ENCODE measurements at regions not wholly inside any gene's neighbourhood (a gene's known extent, or its start where the extent isn't known, plus 50 kb on each side); places are given as distances from the start of the nearest gene placed in this dataset.
A peak's percentile ranks its signal among the peaks of the same experiment; 100 is the strongest.
"Not testable (repeated sequence)": the region's sequence is repeated elsewhere in the genome, so short reads cannot be mapped to it uniquely, and the experiment has no call there.

DNA sequence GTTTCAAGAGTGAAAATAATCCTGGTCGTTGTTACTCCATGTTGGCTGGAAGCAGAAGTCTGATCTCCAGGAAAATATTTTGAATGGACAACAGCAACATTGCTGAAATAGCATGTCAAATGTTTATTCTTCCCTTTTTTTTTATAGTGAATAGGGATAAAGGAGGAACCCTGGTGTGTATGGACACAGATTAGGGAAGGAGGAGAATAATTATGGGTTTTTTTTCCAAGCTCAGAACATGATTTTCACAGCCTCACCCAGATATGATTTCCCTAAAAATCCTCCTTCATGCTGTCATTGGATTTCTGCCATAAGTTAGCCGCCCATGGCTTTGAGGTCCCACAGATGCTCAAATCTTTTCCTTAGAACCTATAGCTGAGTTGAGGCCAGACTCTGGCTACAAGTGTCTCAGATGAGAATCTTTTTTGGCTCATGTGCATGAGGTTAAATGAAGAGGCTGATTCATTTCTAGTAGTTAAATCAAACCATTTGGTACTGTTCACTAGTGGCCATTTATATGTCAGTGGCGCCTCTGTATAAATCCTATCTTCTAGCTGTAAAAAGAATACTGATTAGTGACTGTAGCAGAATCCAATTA, 65.5 kb upstream of the LIFR start:
- Histone ChIP-seq H3K36me3 (no peaks in the 10 kb centered on the region), H3K4me3 (no peak overlapping the region), H3K9me3 (no peaks in the 10 kb centered on the region), H3K27ac (no peak overlapping the region), H3K4me1 (no peaks in the 10 kb centered on the region), H3K27me3 (no peaks in the 10 kb centered on the region)
- ATAC-seq: peak in 1 of 4 donors; percentile 18
- WGBS, 2 donors: 79 to 82% methylated on average over 3 of the region's 3 CpGs
- intact Hi-C loops (cut with DNase I): no loop called here
- no peak for DNase-seq
- no peak for TF ChIP-seq CTCF (IDR thresholded peaks at IDR 0.05)
- no peak for FAIRE-seq

GRCh38 chr5:38622723-38623129, 66.3 kb upstream of the LIFR start:
- Histone ChIP-seq H3K27me3 (no peaks in the 10 kb centered on the region), H3K4me1 (no peaks in the 10 kb centered on the region), H3K4me3 (no peak overlapping the region), H3K36me3 (no peaks in the 10 kb centered on the region), H3K27ac (no peak overlapping the region), H3K9me3 (no peaks in the 10 kb centered on the region)
- intact Hi-C loops (cut with DNase I): no loop called here
- FAIRE-seq: no peak
- no peak for TF ChIP-seq CTCF (IDR thresholded peaks at IDR 0.05)
- WGBS, 2 donors: 54 to 70% methylated on average over 3 of the region's 3 CpGs
- DNase-seq: peak in 1 of 6 donors; percentile 13
- peak in 2 of 4 donors; percentile 35 to 82 for ATAC-seq

- H3K27ac ChIP-seq; FAIRE-seq; H3K9me3 ChIP-seq; intact Hi-C loops (cut with DNase I); ATAC-seq; H3K36me3 ChIP-seq; H3K4me1 ChIP-seq; DNase-seq; H3K27me3 ChIP-seq; H3K4me3 ChIP-seq: not testable (repeated sequence)
- 96 to 98% methylated on average over 12 of the region's 12 CpGs for WGBS, 2 donors
Measured at GRCh38 chr5:38624541-38624940, 68.1 kb upstream of the LIFR start.

DNA sequence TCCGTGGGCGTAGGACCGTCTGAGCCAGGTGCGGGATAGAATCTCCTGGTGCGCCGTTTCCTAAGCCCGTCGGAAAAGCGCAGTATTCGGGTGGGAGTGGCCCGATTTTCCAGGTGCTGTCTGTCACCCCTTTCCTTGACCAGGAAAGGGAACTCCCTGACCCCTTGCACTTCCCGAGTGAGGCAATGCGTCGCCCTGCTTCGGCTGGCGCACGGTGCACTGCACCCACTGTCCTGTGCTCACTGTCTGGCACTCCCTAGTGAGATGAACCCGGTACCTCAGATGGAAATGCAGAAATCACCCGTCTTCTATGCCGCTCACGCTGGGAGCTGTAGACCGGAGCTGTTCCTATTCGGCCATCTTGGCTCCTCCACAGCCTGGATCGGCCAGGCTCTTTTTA, 74.9 kb upstream of the LIFR start:
- ATAC-seq; DNase-seq; H3K27me3 ChIP-seq; H3K4me3 ChIP-seq; FAIRE-seq; H3K9me3 ChIP-seq; intact Hi-C loops (cut with DNase I); H3K36me3 ChIP-seq; H3K27ac ChIP-seq: not testable (repeated sequence)
- WGBS, 2 donors: 94% methylated on average over 24 of the region's 24 CpGs
- H3K4me1 ChIP-seq: peaks cover 4 to 18% (median 15%) of the 10 kb centered on the region in 3 donors

- intact Hi-C loops (cut with DNase I): no loop called here
- Histone ChIP-seq H3K4me1 (peaks cover 25 to 36% (median 31%) of the 10 kb centered on the region in 3 donors), H3K36me3 (no peaks in the 10 kb centered on the region), H3K27ac (peak overlapping the region in 2 of 4 donors; percentile 36 to 62), H3K27me3 (no peaks in the 10 kb centered on the region), H3K9me3 (no peaks in the 10 kb centered on the region), H3K4me3 (no peak overlapping the region)
- WGBS, 2 donors: 42 to 49% methylated on average over 4 of the region's 4 CpGs
- ATAC-seq: peak; percentile 15 to 53 (median 35)
- no peak for FAIRE-seq
- TF ChIP-seq CTCF (IDR thresholded peaks at IDR 0.05): no peak
- no peak for DNase-seq
Measured at GRCh38 chr5:38634568-38635369, 78.3 kb upstream of the LIFR start.

GRCh38 chr5:38636626-38637025, 80.2 kb upstream of the LIFR start:
- peak overlapping the region in 2 of 4 donors; percentile 46 to 51 for H3K27ac ChIP-seq
- H3K4me1 ChIP-seq: peaks cover 31 to 45% (median 39%) of the 10 kb centered on the region in 3 donors
- DNase-seq (peak in 4 of 6 donors; percentile 64 to 78 (median 72)), ATAC-seq (peak; percentile 78 to 92 (median 90)), FAIRE-seq (no peak)
- H3K4me3 ChIP-seq: no peak overlapping the region
- TF ChIP-seq CTCF (IDR thresholded peaks at IDR 0.05): no peak
- H3K9me3 ChIP-seq: no peaks in the 10 kb centered on the region
- H3K27me3 ChIP-seq: no peaks in the 10 kb centered on the region
- intact Hi-C loops (cut with DNase I): no loop called here
- no peaks in the 10 kb centered on the region for H3K36me3 ChIP-seq
- WGBS, 2 donors: 16% methylated on average over 4 of the region's 4 CpGs

Measured in pancreas (tissue), 10 donors.